H1 (cell line): ENCODE measurements at regions not wholly inside any gene's neighbourhood (a gene's known extent, or its start where the extent isn't known, plus 50 kb on each side); places are given as distances from the start of the nearest gene placed in this dataset.

ENCODE experiments used
- CTCF ChIA-PET: fragments of 300-600 bp; sonication (Branson Sonifier 250); formaldehyde crosslinking; loops from one replicate; lab custom pipeline; 2021; ENCODE audit not compliant: partially characterized antibody; lab: Charles Lee
- POLR2A ChIA-PET: fragments of 300-600 bp; sonication (Branson Sonifier 250); formaldehyde crosslinking; loops from one replicate; lab custom pipeline; 2021; ENCODE audit warnings: inconsistent platforms; ENCODE audit not compliant: partially characterized antibody; lab: Charles Lee
- DNase-seq, 2 experiments: peaks; one replicate each; pipeline versions ENCODE4 v3.0.0 to v3.0.0-alpha.2; 2010 to 2022; ENCODE audit warnings: low spot score in 2 of 2, low read depth in 1 of 2, mixed read lengths in 1 of 2
- FAIRE-seq: peaks from 2 replicates; lab custom pipeline; 2011; peaks lifted over from hg19 to GRCh38; lab: Jason Lieb, UNC
- H2AFZ ChIP-seq: 2 replicates; pipeline ENCODE4 v1.8.1; 2012; ENCODE audit warnings: low read length, inconsistent platforms
- H2AK5ac ChIP-seq: 2 replicates; pipeline ENCODE4 v1.6.1; 2013; ENCODE audit warnings: low read depth, low read length
- H2BK120ac ChIP-seq: replicated peaks from 2 replicates; pipeline ENCODE3; 2013; ENCODE audit warnings: low read depth, low read length, inconsistent platforms
- H2BK12ac ChIP-seq: 2 replicates; pipeline ENCODE4 v1.6.1; 2013; ENCODE audit warnings: low read depth, low read length
- H2BK15ac ChIP-seq: 2 replicates; pipeline ENCODE4 v1.6.1; 2013; ENCODE audit warnings: low read length
- H2BK20ac ChIP-seq: 2 replicates; pipeline ENCODE4 v1.6.1; 2013; ENCODE audit warnings: low read length
- H2BK5ac ChIP-seq: 2 replicates; pipeline ENCODE4 v1.6.1; 2013; ENCODE audit warnings: low read depth, low read length
- H3K14ac ChIP-seq: 2 replicates; pipeline ENCODE4 v1.6.1; 2013; ENCODE audit warnings: inconsistent platforms; ENCODE audit not compliant: insufficient read length
- H3K18ac ChIP-seq: 2 replicates; pipeline ENCODE4 v1.6.1; 2013; ENCODE audit warnings: low read length; ENCODE audit errors: extremely low read depth
- H3K23ac ChIP-seq: 2 replicates; pipeline ENCODE4 v1.6.1; 2013; ENCODE audit warnings: inconsistent platforms; ENCODE audit not compliant: insufficient read length
- H3K23me2 ChIP-seq: 2 replicates; pipeline ENCODE4 v1.6.1; 2013; ENCODE audit warnings: low read depth, low read length
- H3K27ac ChIP-seq: 2 replicates; pipeline ENCODE4 v1.6.1; 2011; ENCODE audit warnings: low read depth, low read length, inconsistent platforms
- H3K27me3 ChIP-seq, 4 experiments: replicated peaks in 1 of 4; 1 replicate in 1 of 4; 2 replicates in 3 of 4; pipeline versions ENCODE4 v1.6.1 to v1.8.1; 2011 to 2013; ENCODE audit warnings: low read length in 3 of 4, mild to moderate bottlenecking in 3 of 4, inconsistent platforms in 2 of 4, mixed read lengths in 2 of 4, moderate library complexity in 1 of 4; ENCODE audit not compliant: control insufficient read depth in 3 of 4, insufficient read depth in 3 of 4; ENCODE audit errors: extremely low read depth in 1 of 4
- H3K36me3 ChIP-seq, 4 experiments: 2 replicates each; pipeline versions ENCODE4 v1.6.1 to v1.8.1; 2011 to 2013; ENCODE audit warnings: mild to moderate bottlenecking in 4 of 4, low read length in 3 of 4, moderate library complexity in 2 of 4, control low read depth in 1 of 4, inconsistent platforms in 1 of 4; ENCODE audit not compliant: insufficient read depth in 4 of 4, control insufficient read depth in 2 of 4
- H3K4ac ChIP-seq: replicated peaks from 2 replicates; pipeline ENCODE3; 2013; ENCODE audit warnings: low read length, low read depth, mixed read lengths, inconsistent platforms; ENCODE audit not compliant: insufficient read length
- H3K4me1 ChIP-seq, 4 experiments: replicated peaks in 1 of 4; 1 replicate in 1 of 4; 2 replicates in 3 of 4; pipeline versions ENCODE4 v1.6.1 to v1.8.1; 2011 to 2013; ENCODE audit warnings: low read length in 3 of 4, inconsistent platforms in 2 of 4, mixed read lengths in 1 of 4; ENCODE audit not compliant: insufficient read depth in 4 of 4, control insufficient read depth in 3 of 4
- H3K4me2 ChIP-seq, 2 experiments: 2 replicates each; pipeline versions ENCODE4 v1.6.1 to v1.8.1; 2011 to 2013; ENCODE audit warnings: low read depth in 2 of 2, low read length in 2 of 2, control low read depth in 1 of 2, inconsistent platforms in 1 of 2, mild to moderate bottlenecking in 1 of 2; ENCODE audit not compliant: insufficient read depth in 1 of 2
- H3K4me3 ChIP-seq, 4 experiments: fragments of 200-600, 300-600 bp in 1 of 4; sonication (generic), shearing (Covaris generic), sonication (Bioruptor Twin) in 1 of 4; 2 replicates each; pipeline versions ENCODE4 v1.5.1 to v1.8.1; 2011 to 2016; ENCODE audit warnings: low read length in 4 of 4, low read depth in 3 of 4, control low read depth in 2 of 4, inconsistent platforms in 2 of 4, mild to moderate bottlenecking in 2 of 4, mixed read lengths in 1 of 4, moderate library complexity in 1 of 4; ENCODE audit not compliant: insufficient read depth in 2 of 4; ENCODE audit errors: extremely low read depth in 1 of 4
- H3K56ac ChIP-seq: replicated peaks from 2 replicates; pipeline ENCODE3; 2013; ENCODE audit warnings: low read depth, mild to moderate bottlenecking, mixed read lengths, low read length, inconsistent platforms; ENCODE audit not compliant: insufficient read length
- H3K79me1 ChIP-seq: 2 replicates; pipeline ENCODE4 v1.6.1; 2013; ENCODE audit warnings: low read depth, low read length, control low read depth
- H3K79me2 ChIP-seq, 2 experiments: 2 replicates each; pipeline versions ENCODE4 v1.6.1 to v1.8.1; 2012 to 2013; ENCODE audit warnings: low read length in 2 of 2, mild to moderate bottlenecking in 2 of 2, inconsistent platforms in 1 of 2; ENCODE audit not compliant: insufficient read depth in 2 of 2, control insufficient read depth in 1 of 2
- H3K9ac ChIP-seq, 4 experiments: replicated peaks in 1 of 4; 1 replicate in 1 of 4; 2 replicates in 3 of 4; pipeline versions ENCODE4 v1.6.1 to v1.8.1; 2011 to 2013; ENCODE audit warnings: low read depth in 3 of 4, low read length in 3 of 4, control low read depth in 2 of 4, mild to moderate bottlenecking in 2 of 4, moderate library complexity in 2 of 4, inconsistent platforms in 1 of 4; ENCODE audit errors: extremely low read depth in 1 of 4
- H3K9me3 ChIP-seq, 2 experiments: 2 replicates each; pipeline versions ENCODE4 v1.6.1 to v1.8.1; 2012 to 2013; ENCODE audit warnings: mild to moderate bottlenecking in 2 of 2, moderate library complexity in 2 of 2, control low read depth in 1 of 2, inconsistent platforms in 1 of 2, low read depth in 1 of 2, low read length in 1 of 2, mixed read lengths in 1 of 2; ENCODE audit not compliant: insufficient read depth in 2 of 2
- H4K20me1 ChIP-seq, 2 experiments: replicated peaks in 1 of 2; 2 replicates each; pipeline versions ENCODE3 to v1.8.1; 2011 to 2013; ENCODE audit warnings: inconsistent platforms in 2 of 2, low read length in 2 of 2, mild to moderate bottlenecking in 1 of 2; ENCODE audit not compliant: insufficient read depth in 2 of 2, control insufficient read depth in 1 of 2
- H4K5ac ChIP-seq: 2 replicates; pipeline ENCODE4 v1.6.1; 2013; ENCODE audit warnings: low read length, low read depth, mixed read lengths, inconsistent platforms; ENCODE audit not compliant: insufficient read length
- H4K8ac ChIP-seq: 2 replicates; pipeline ENCODE4 v1.8.0; 2013; ENCODE audit warnings: mild to moderate bottlenecking, moderate library complexity, low read length, inconsistent platforms; ENCODE audit not compliant: insufficient read depth; ENCODE audit errors: extremely low read depth
- H4K91ac ChIP-seq: replicated peaks from 2 replicates; pipeline ENCODE3; 2013; ENCODE audit warnings: low read length, mixed read lengths, inconsistent platforms; ENCODE audit not compliant: insufficient read length
- CHD2 ChIP-seq: IDR thresholded peaks from 2 replicates; pipeline ENCODE4 v1.6.1; 2012; ENCODE audit warnings: low read length, improper control_type of control experiment
- CTBP2 ChIP-seq: IDR thresholded peaks from 2 replicates; pipeline ENCODE4 v1.7.0; 2011; ENCODE audit warnings: borderline replicate concordance, mild to moderate bottlenecking, moderate library complexity, mixed read lengths, low read length; ENCODE audit not compliant: insufficient read depth, insufficient read length
- EZH2 ChIP-seq: fragments of 200-600 bp; sonication (generic); IDR thresholded peaks from 2 replicates; pipeline ENCODE4 v1.7.1; 2012; ENCODE audit warnings: low read depth, mild to moderate bottlenecking, moderate library complexity, low read length, inconsistent platforms; ENCODE audit not compliant: severe bottlenecking
- HDAC2 ChIP-seq, 2 experiments: fragments of 300-600 bp in 1 of 2; sonication (generic) in 1 of 2; IDR thresholded peaks; 2 replicates each; pipeline ENCODE4 v1.6.1; 2011 to 2012; ENCODE audit warnings: low read depth in 2 of 2, low read length in 2 of 2, mild to moderate bottlenecking in 2 of 2, moderate library complexity in 2 of 2, borderline replicate concordance in 1 of 2, inconsistent platforms in 1 of 2
- KDM5A ChIP-seq: fragments of 200-600 bp; IDR thresholded peaks from 2 replicates; pipeline ENCODE4 v1.7.1; 2012; ENCODE audit warnings: mild to moderate bottlenecking, low read length, inconsistent platforms, mixed read lengths
- PHF8 ChIP-seq: fragments of 200-600 bp; sonication (generic); conservative IDR thresholded peaks from 2 replicates; pipeline ENCODE4 v1.7.1; 2012; ENCODE audit warnings: low read depth, mild to moderate bottlenecking, inconsistent platforms, low read length, moderate library complexity
- POLR2A ChIP-seq, 2 experiments: IDR thresholded peaks; 1 replicate in 1 of 2; 2 replicates in 1 of 2; pipeline ENCODE4 v1.6.1; 2011; ENCODE audit warnings: low read depth in 2 of 2, low read length in 2 of 2, mild to moderate bottlenecking in 2 of 2; ENCODE audit errors: control extremely low read depth in 1 of 2
- POU5F1 ChIP-seq: IDR thresholded peaks from 2 replicates; pipeline ENCODE4 v1.6.1; 2011; ENCODE audit warnings: low read depth, mild to moderate bottlenecking, low read length, moderate library complexity
- SIN3A ChIP-seq, 2 experiments: IDR thresholded peaks in 1 of 2; conservative IDR thresholded peaks in 1 of 2; 2 replicates each; pipeline ENCODE4 v1.6.1; 2011 to 2012; ENCODE audit warnings: low read length in 2 of 2, improper control_type of control experiment in 1 of 2, low read depth in 1 of 2, mild to moderate bottlenecking in 1 of 2
- SUZ12 ChIP-seq: fragments of 200-600 bp; sonication (generic); IDR thresholded peaks from 2 replicates; pipeline ENCODE4 v1.6.1; 2012; ENCODE audit warnings: mild to moderate bottlenecking, inconsistent platforms, low read length, moderate library complexity, mixed read lengths
- TCF12 ChIP-seq: IDR thresholded peaks from 2 replicates; pipeline ENCODE4 v1.6.1; 2011; ENCODE audit warnings: low read depth, mild to moderate bottlenecking, low read length
- whole genome bisulfite sequencing, 2 experiments: shearing (Covaris generic) in 1 of 2; methylation state at CpG; one replicate each; pipeline versions ENCODE4 v1.1.6 to v1.1.7; 2013 to 2015; ENCODE audit warnings: low lambda C conversion rate in 2 of 2, mixed read lengths in 2 of 2, inconsistent platforms in 1 of 2, low coverage in 1 of 2, missing lambda C conversion rate in 1 of 2; ENCODE audit not compliant: insufficient replicate concordance in 2 of 2, insufficient coverage in 1 of 2, insufficient read length in 1 of 2; ENCODE audit errors: extremely low coverage in 1 of 2, missing lambda C conversion rate in 1 of 2; 5-methylcytosine and 5-hydroxymethylcytosine counted together
- TF ChIP-seq, protein P1 (sequence below), 3 experiments: IDR thresholded peaks; 1 replicate in 2 of 3; 2 replicates in 1 of 3; pipeline versions ENCODE4 v1.5.1 to v1.6.1; 2011; ENCODE audit warnings: low read length in 3 of 3, mild to moderate bottlenecking in 3 of 3, inconsistent platforms in 2 of 3, low read depth in 1 of 3, moderate library complexity in 1 of 3; ENCODE audit not compliant: insufficient read depth in 1 of 3; ENCODE audit errors: control extremely low read depth in 1 of 3

DNA sequence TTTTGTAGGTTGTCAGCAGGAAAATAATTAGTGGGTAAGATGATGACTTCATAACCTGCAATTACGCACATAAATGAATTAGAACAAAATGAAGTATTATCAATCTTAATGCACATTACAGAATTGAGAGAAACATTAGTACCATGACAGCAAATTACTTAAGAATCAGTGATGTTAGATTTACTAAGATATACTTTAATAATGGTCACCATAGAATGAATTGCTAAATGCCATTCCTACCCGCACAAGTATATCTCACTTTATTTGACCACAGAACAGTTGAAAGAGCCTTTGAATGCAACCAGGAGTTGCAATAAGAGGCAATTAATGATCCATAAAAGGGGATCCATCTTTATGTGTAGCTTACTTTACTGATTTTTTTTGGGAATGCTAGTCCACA, 816.4 kb upstream of the AGA start:
- H3K27ac ChIP-seq, result no peak overlapping the region
- H3K18ac ChIP-seq, result no peak overlapping the region
- H4K20me1 ChIP-seq, result no peaks in the 10 kb centered on the region
- H2AFZ ChIP-seq, result no peak overlapping the region
- POLR2A ChIA-PET, result no interaction called here
- no peak overlapping the region for H3K4me2 ChIP-seq
- no peaks in the 10 kb centered on the region for H3K4me1 ChIP-seq
- H2BK5ac ChIP-seq, result no peak overlapping the region
- 96% methylated on average over 2 of the region's 2 CpGs; no CpG with 5 or more reads in 1 of the 2 experiments for WGBS, 2 experiments
- no peak overlapping the region for H2AK5ac ChIP-seq
- H4K91ac ChIP-seq, result no peak overlapping the region
- no peak overlapping the region for H2BK20ac ChIP-seq
- H3K4ac ChIP-seq, result no peak overlapping the region
- H3K27me3 ChIP-seq, result no peaks in the 10 kb centered on the region
- no peak overlapping the region for H3K14ac ChIP-seq
- H3K9me3 ChIP-seq, result peaks cover 0 to 12% of the 10 kb centered on the region in 2 experiments; a peak in 2 of 4 replicates
- H2BK120ac ChIP-seq, result no peak overlapping the region
- no peak overlapping the region for H3K56ac ChIP-seq
- no peak overlapping the region for H3K9ac ChIP-seq
- no peak overlapping the region for H4K8ac ChIP-seq
- H4K5ac ChIP-seq, result no peak overlapping the region
- no peaks in the 10 kb centered on the region for H3K36me3 ChIP-seq
- no peak overlapping the region for H2BK15ac ChIP-seq
- H3K79me1 ChIP-seq, result no peaks in the 10 kb centered on the region
- H3K4me3 ChIP-seq, result no peak overlapping the region
- DNase-seq, result no peak
- H3K23me2 ChIP-seq, result no peaks in the 10 kb centered on the region
- H3K79me2 ChIP-seq, result no peaks in the 10 kb centered on the region
- FAIRE-seq, result no peak
- H2BK12ac ChIP-seq, result no peak overlapping the region
- no peak overlapping the region for H3K23ac ChIP-seq
- CTCF ChIA-PET, result interaction anchor here (1.2 to 1.5 kb wide), 2 partner anchors 17 to 37 kb away, joined by 3 to 5 read pairs; no protein-coding TSS in a partner anchor
- TF ChIP-seq EZH2 (no peak), PHF8 (no peak), KDM5A (no peak), TCF12 (no peak), CHD2 (no peak), SIN3A (conservative IDR thresholded peaks at IDR 0.05 in 1 of 2, IDR thresholded peaks at IDR 0.05 in 1 of 2; ENCODE audit: low read depth in 1 of 2, low read length in 2 of 2) (no peak), POU5F1 (no peak), POLR2A (IDR thresholded peaks at IDR 0.05; ENCODE audit: control extremely low read depth in 1 of 2, low read depth in 2 of 2, low read length in 2 of 2) (no peak), HDAC2 (IDR thresholded peaks at IDR 0.05; ENCODE audit: borderline replicate concordance in 1 of 2, low read depth in 2 of 2, low read length in 2 of 2) (no peak), SUZ12 (no peak), CTBP2 (no peak)
- TF ChIP-seq, protein P1, sequence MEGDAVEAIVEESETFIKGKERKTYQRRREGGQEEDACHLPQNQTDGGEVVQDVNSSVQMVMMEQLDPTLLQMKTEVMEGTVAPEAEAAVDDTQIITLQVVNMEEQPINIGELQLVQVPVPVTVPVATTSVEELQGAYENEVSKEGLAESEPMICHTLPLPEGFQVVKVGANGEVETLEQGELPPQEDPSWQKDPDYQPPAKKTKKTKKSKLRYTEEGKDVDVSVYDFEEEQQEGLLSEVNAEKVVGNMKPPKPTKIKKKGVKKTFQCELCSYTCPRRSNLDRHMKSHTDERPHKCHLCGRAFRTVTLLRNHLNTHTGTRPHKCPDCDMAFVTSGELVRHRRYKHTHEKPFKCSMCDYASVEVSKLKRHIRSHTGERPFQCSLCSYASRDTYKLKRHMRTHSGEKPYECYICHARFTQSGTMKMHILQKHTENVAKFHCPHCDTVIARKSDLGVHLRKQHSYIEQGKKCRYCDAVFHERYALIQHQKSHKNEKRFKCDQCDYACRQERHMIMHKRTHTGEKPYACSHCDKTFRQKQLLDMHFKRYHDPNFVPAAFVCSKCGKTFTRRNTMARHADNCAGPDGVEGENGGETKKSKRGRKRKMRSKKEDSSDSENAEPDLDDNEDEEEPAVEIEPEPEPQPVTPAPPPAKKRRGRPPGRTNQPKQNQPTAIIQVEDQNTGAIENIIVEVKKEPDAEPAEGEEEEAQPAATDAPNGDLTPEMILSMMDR (IDR thresholded peaks at IDR 0.05; ENCODE audit: control extremely low read depth in 1 of 3, insufficient read depth in 1 of 3, low read depth in 1 of 3, low read length in 3 of 3), result no peak
